PC-9 (cell line): ENCODE measurements at regions not wholly inside any gene's neighbourhood (a gene's known extent, or its start where the extent isn't known, plus 50 kb on each side); places are given as distances from the start of the nearest gene placed in this dataset.

Experiments
- BruUV-seq: library from RNA; stranded (reverse); fragments of 400-500 nt; replicated peaks from 2 replicates; lab custom pipeline; 2021; lab: Mats Ljungman, UMichigan
- CTCF ChIA-PET: fragments of 300-600 bp; sonication (Branson Sonifier 250); formaldehyde crosslinking; loops from one replicate; lab custom pipeline; 2022; ENCODE audit warnings: antibody characterized with exemption; lab: Charles Lee
- POLR2A ChIA-PET: fragments of 300-600 bp; sonication (Branson Sonifier 250); formaldehyde crosslinking; loops from one replicate; lab custom pipeline; 2022; ENCODE audit warnings: antibody characterized with exemption; ENCODE audit not compliant: unreplicated experiment; lab: Charles Lee
- DNase-seq, 2 experiments: peaks; one replicate each; pipeline versions ENCODE4 v3.0.0 to v3.0.0-alpha.2; 2015 to 2022; ENCODE audit warnings: mixed read lengths in 1 of 2
- H2AFZ ChIP-seq: fragments of 200-600 bp; sonication (generic); 2 replicates; pipeline ENCODE4 v1.8.1; 2017; ENCODE audit warnings: antibody characterized with exemption
- H3F3A ChIP-seq: fragments of 200-600 bp; sonication (generic); 2 replicates; pipeline ENCODE4 v1.8.1; 2017; ENCODE audit warnings: antibody characterized with exemption, mild to moderate bottlenecking, low read depth; ENCODE audit not compliant: insufficient read depth
- H3K27ac ChIP-seq: fragments of 200-600 bp; sonication (generic); 2 replicates; pipeline ENCODE4 v1.6.1; 2016; ENCODE audit warnings: mixed run types
- H3K27me3 ChIP-seq: fragments of 200-600 bp; sonication (generic); 2 replicates; pipeline ENCODE4 v1.6.1; 2016; ENCODE audit warnings: low read depth, mixed run types; ENCODE audit not compliant: insufficient read depth
- H3K36me3 ChIP-seq: fragments of 200-600 bp; sonication (generic); 2 replicates; pipeline ENCODE4 v1.6.1; 2016; ENCODE audit warnings: low read depth, mixed run types
- H3K4me1 ChIP-seq: fragments of 200-600 bp; sonication (generic); replicated peaks from 2 replicates; pipeline ENCODE4 v1.6.1; 2016; ENCODE audit warnings: mixed run types; ENCODE audit not compliant: insufficient read depth
- H3K4me2 ChIP-seq: fragments of 200-600 bp; sonication (generic); 2 replicates; pipeline ENCODE4 v1.6.1; 2017; ENCODE audit warnings: mixed run types
- H3K4me3 ChIP-seq: fragments of 200-600 bp; sonication (generic); 2 replicates; pipeline ENCODE4 v1.6.1; 2016; ENCODE audit warnings: mixed run types
- H3K79me2 ChIP-seq: fragments of 200-600 bp; sonication (generic); 2 replicates; pipeline ENCODE4 v1.6.1; 2017; ENCODE audit warnings: low read depth, mixed run types
- H3K9me2 ChIP-seq: fragments of 200-600 bp; sonication (generic); 2 replicates; pipeline ENCODE4 v1.8.1; 2017; ENCODE audit warnings: mild to moderate bottlenecking; ENCODE audit not compliant: insufficient read depth
- H3K9me3 ChIP-seq: fragments of 200-600 bp; sonication (generic); 2 replicates; pipeline ENCODE4 v1.8.1; 2016; ENCODE audit warnings: low read depth; ENCODE audit not compliant: insufficient read depth
- H4K20me1 ChIP-seq: fragments of 200-600 bp; sonication (generic); 2 replicates; pipeline ENCODE4 v1.8.1; 2017; ENCODE audit not compliant: insufficient read depth
- CTCF ChIP-seq: fragments of 200-600 bp; sonication (generic); conservative IDR thresholded peaks from 2 replicates; pipeline ENCODE4 v1.6.1; 2017; ENCODE audit warnings: mixed run types, antibody characterized with exemption, mild to moderate bottlenecking, moderate library complexity
- EZH2 ChIP-seq: fragments of 200-600 bp; sonication (generic); IDR thresholded peaks from 2 replicates; pipeline ENCODE4 v1.8.0; 2017; ENCODE audit warnings: antibody characterized with exemption, low read depth
- intact Hi-C: fragments of 100-400 bp; cut with micrococcal nuclease; formaldehyde crosslinking; loops from one replicate; pipeline ENCODE4 v1.10.0; 2022; ENCODE audit not compliant: unreplicated experiment

DNA sequence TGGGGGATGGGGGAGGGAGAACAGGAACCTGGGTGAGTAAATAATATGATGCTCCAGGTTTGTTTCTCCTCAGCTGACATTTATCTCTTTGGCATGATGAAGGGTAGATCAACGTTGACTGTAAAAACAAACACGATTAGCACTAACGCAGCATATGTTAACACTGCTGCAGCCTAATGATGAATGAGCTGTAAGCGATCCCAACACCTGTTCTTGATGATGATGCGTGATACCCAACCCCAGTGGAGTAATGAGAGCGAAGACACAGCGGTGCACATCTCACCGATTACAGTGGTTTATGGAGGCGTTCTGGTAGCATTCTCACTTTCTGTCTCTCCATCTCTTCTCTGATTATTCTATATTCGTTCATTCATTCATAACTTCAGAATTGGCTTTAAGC is 640.4 kb downstream of the USP25 start:
- no peak for TF ChIP-seq CTCF
- TF ChIP-seq EZH2, result no peak
- no peak overlapping the region for H3K27ac ChIP-seq
- no peak overlapping the region for H2AFZ ChIP-seq
- no peaks in the 10 kb centered on the region for H3K9me3 ChIP-seq
- ChIA-PET POLR2A (no interaction called here), CTCF (no interaction called here)
- no peaks in the 10 kb centered on the region for H3K9me2 ChIP-seq
- no peaks in the 10 kb centered on the region for H4K20me1 ChIP-seq
- H3K36me3 ChIP-seq, result no peaks in the 10 kb centered on the region
- H3K4me2 ChIP-seq, result no peak overlapping the region
- intact Hi-C loops, result no loop called here
- no peaks in the 10 kb centered on the region for H3F3A ChIP-seq
- no peak overlapping the region for H3K4me3 ChIP-seq
- H3K79me2 ChIP-seq, result no peaks in the 10 kb centered on the region
- no peak for DNase-seq
- no TSS peak for BruUV-seq
- no peaks in the 10 kb centered on the region for H3K4me1 ChIP-seq
- no peaks in the 10 kb centered on the region for H3K27me3 ChIP-seq

GRCh38 chr21:16372586-16372985 is 642.8 kb downstream of the USP25 start:
- TF ChIP-seq CTCF (no peak), EZH2 (no peak)
- Histone ChIP-seq H2AFZ (no peak overlapping the region), H4K20me1 (no peaks in the 10 kb centered on the region), H3K27me3 (no peaks in the 10 kb centered on the region), H3K4me1 (no peaks in the 10 kb centered on the region), H3K4me2 (no peak overlapping the region), H3K4me3 (no peak overlapping the region), H3K9me3 (no peaks in the 10 kb centered on the region), H3F3A (no peaks in the 10 kb centered on the region), H3K36me3 (no peaks in the 10 kb centered on the region), H3K9me2 (no peaks in the 10 kb centered on the region), H3K27ac (no peak overlapping the region), H3K79me2 (no peaks in the 10 kb centered on the region)
- POLR2A ChIA-PET, result no interaction called here
- DNase-seq, result no peak
- intact Hi-C loops, result no loop called here
- no TSS peak for BruUV-seq
- CTCF ChIA-PET, result no interaction called here

DNA sequence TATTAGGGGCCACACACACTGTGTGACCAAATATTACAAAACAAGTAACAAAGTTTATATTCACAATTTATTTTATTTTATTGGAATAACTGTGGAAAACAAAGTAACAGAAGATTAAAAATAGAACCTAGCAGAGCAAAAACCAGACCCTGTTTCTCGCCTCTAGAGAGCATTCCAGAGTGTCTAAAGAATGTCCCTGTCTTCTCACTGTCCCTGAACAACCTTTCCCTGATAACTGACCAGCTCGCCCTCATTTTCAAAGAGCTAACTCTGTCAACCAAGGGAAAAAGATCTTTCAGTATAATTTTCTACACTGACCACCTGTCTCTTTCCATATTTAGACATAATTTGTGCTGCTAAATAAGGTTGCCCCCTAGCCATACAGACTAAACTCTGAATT is 646.9 kb downstream of the USP25 start:
- Histone ChIP-seq H3K9me2 (no peaks in the 10 kb centered on the region), H4K20me1 (no peaks in the 10 kb centered on the region), H3K79me2 (no peaks in the 10 kb centered on the region), H3K4me1 (no peaks in the 10 kb centered on the region), H3K4me3 (no peak overlapping the region), H3K27me3 (no peaks in the 10 kb centered on the region), H3F3A (no peaks in the 10 kb centered on the region), H2AFZ (no peak overlapping the region), H3K9me3 (no peaks in the 10 kb centered on the region), H3K4me2 (no peak overlapping the region), H3K36me3 (no peaks in the 10 kb centered on the region), H3K27ac (no peak overlapping the region)
- intact Hi-C loops, result no loop called here
- BruUV-seq, result no TSS peak
- TF ChIP-seq EZH2 (no peak), CTCF (no peak)
- POLR2A ChIA-PET, result no interaction called here
- CTCF ChIA-PET, result no interaction called here
- DNase-seq, result no peak
